ENCODE measurements at regions not wholly inside any gene's neighbourhood (a gene's known extent, or its start where the extent isn't known, plus 50 kb on each side); places are given as distances from the start of the nearest gene placed in this dataset.

DNA sequence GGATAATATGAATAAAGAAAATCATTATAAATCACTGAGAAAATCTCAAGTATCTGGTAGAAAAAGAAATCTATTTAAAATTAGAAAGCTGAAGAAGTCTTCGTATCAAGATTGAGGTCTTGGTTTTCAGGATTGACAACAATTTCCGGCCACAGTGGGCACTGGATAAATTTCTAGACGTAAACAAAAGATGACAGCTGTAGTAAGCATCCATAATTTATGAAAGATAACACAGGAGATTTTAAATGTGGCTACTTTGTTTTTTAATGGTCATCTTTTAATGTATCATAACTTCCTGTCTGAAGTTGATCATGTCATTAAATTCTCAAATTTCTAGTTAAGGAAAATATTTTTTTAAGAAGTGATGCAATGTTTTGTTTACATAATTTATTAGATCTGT is 444.2 kb downstream of the HTR1B start:
- TF ChIP-seq, protein P1, sequence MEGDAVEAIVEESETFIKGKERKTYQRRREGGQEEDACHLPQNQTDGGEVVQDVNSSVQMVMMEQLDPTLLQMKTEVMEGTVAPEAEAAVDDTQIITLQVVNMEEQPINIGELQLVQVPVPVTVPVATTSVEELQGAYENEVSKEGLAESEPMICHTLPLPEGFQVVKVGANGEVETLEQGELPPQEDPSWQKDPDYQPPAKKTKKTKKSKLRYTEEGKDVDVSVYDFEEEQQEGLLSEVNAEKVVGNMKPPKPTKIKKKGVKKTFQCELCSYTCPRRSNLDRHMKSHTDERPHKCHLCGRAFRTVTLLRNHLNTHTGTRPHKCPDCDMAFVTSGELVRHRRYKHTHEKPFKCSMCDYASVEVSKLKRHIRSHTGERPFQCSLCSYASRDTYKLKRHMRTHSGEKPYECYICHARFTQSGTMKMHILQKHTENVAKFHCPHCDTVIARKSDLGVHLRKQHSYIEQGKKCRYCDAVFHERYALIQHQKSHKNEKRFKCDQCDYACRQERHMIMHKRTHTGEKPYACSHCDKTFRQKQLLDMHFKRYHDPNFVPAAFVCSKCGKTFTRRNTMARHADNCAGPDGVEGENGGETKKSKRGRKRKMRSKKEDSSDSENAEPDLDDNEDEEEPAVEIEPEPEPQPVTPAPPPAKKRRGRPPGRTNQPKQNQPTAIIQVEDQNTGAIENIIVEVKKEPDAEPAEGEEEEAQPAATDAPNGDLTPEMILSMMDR (conservative IDR thresholded peaks at IDR 0.05; ENCODE audit: low read depth, low read length) = no peak
- H3K4me3 ChIP-seq (ENCODE audit: low read length) = no peak overlapping the region
- DNase-seq (ENCODE audit: low read depth) = no peak

GRCh38 chr6:77017537-77017936 is 445.8 kb downstream of the HTR1B start:
- no peak for DNase-seq (ENCODE audit: low read depth)
- TF ChIP-seq, protein P1 (conservative IDR thresholded peaks at IDR 0.05; ENCODE audit: low read depth, low read length) = no peak
- H3K4me3 ChIP-seq (ENCODE audit: low read length) = no peak overlapping the region

GRCh38 chr6:77015350-77015749 is 447.9 kb downstream of the HTR1B start:
- peak; percentile 81 for DNase-seq (ENCODE audit: low read depth)
- TF ChIP-seq, protein P1 (conservative IDR thresholded peaks at IDR 0.05; ENCODE audit: low read depth, low read length) = no peak

DNA sequence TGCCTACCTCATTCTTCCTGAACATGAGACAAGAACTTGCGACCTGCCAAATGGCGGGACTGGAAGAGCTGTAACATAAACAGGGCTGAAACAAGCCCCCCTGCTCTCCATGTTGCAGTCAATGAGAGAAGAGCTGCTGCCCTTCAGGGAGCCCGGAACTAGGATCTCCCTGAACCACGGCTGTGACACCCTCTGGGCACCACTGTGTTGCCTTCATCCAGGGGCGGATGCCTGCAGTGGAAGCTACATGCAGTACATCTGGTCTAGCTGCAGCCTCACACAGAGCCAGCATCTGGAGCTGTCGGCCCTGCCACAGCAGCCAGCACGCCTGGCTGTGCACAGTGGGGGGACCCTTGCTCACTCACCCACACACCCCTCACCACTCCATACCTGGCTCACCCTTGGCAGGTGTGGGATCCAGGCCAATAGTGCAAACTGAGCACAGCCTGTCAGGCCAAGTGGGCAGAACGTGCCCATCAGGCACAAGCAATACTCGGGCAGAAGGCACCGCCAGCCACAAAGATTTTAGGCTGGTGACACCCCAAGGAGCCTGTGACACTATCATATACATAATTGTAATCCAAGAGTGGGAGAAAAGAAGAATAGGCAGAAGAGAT is 451.3 kb downstream of the HTR1B start:
- TF ChIP-seq, protein P1 (conservative IDR thresholded peaks at IDR 0.05; ENCODE audit: low read depth, low read length) = no peak
- DNase-seq (ENCODE audit: low read depth) = no peak
- no peak overlapping the region for H3K4me3 ChIP-seq (ENCODE audit: low read length)

More at GRCh38 chr6:77015350-77015749, 447.9 kb downstream of the HTR1B start:
- no peak overlapping the region for H3K4me3 ChIP-seq (ENCODE audit: low read length)

DNA sequence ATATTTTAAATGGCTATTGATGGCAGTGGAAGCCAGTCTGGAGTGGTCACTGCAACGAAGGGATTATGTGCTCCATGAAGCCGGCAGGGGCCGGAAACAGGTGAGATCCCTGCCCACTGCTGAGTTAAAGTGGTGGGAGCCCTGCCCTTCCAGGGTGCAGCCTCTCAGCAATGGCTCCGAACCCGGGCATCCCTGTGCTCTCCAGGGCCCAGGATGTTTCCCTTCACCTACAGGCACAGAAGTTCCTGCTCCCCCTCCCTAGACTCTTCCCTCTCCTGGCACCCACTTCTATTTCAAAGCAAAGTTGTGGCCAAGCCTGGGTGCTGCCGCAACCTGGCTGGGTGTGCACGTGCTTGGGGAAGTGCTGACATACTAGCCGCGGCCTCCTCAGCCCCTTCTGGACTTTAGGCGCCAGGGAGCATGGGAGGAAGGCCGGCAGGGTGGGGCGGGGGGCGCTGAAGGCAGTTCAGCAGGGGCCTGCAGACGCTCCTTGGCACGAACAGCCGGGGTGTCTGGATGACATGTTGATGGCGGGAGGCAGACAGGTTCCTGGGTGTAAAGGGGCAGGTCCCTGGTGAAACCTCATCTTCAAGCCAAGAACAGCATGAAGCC is 452.3 kb downstream of the HTR1B start:
- H3K4me3 ChIP-seq (ENCODE audit: low read length) = no peak overlapping the region
- no peak for DNase-seq (ENCODE audit: low read depth)
- TF ChIP-seq, protein P1 (conservative IDR thresholded peaks at IDR 0.05; ENCODE audit: low read depth, low read length) = no peak

GRCh38 chr6:76992553-76992952 is 470.7 kb downstream of the HTR1B start:
- no peak overlapping the region for H3K4me3 ChIP-seq (ENCODE audit: low read length)
- no peak for DNase-seq (ENCODE audit: low read depth)
- TF ChIP-seq, protein P1 (conservative IDR thresholded peaks at IDR 0.05; ENCODE audit: low read depth, low read length) = no peak

DNA sequence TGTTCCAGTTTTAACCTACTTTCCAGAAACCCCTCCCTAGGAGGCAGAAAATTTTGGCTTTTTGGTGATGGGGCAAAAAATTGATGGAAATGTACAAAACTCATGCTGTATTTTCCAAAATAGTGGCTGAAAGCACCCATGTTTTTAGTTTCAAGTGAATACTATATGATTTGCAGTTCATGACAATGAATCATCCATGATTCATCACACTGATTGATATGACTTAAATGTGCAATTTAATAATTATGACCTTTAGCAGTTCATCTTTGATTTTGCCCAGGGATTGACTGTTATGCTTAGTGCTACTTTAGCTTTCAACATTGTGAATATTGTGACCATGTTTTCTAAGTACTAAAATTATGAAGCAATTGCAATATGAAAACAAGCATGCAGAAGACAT is 478.7 kb downstream of the HTR1B start:
- DNase-seq (ENCODE audit: low read depth) = no peak
- no peak overlapping the region for H3K4me3 ChIP-seq (ENCODE audit: low read length)
- TF ChIP-seq, protein P1 (conservative IDR thresholded peaks at IDR 0.05; ENCODE audit: low read depth, low read length) = no peak

All from retinal pigment epithelial cell (primary cell).